Testis (tissue), 2 donors: ENCODE measurements at regions not wholly inside any gene's neighbourhood (a gene's known extent, or its start where the extent isn't known, plus 50 kb on each side); places are given as distances from the start of the nearest gene placed in this dataset.

ENCODE experiments used
- DNase-seq: peaks from one replicate; pipeline ENCODE4 v3.0.0-alpha.2; 2019
- H3K27ac ChIP-seq, 2 donors: fragments of 200-600 bp; sonication (generic); one replicate each; pipeline ENCODE4 v1.5.1; 2019
- H3K27me3 ChIP-seq: fragments of 200-600 bp; sonication (generic); one replicate; pipeline ENCODE4 v1.5.1; 2019
- H3K36me3 ChIP-seq: fragments of 200-600 bp; sonication (generic); one replicate; pipeline ENCODE4 v1.5.1; 2017; ENCODE audit warnings: low read depth; ENCODE audit errors: missing control alignments
- H3K4me1 ChIP-seq: fragments of 200-600 bp; sonication (generic); one replicate; pipeline ENCODE4 v1.5.1; 2019
- H3K4me3 ChIP-seq, 2 donors: fragments of 200-600 bp; sonication (generic); one replicate each; pipeline ENCODE4 v1.5.1; 2017 to 2019
- H3K9me3 ChIP-seq: fragments of 200-600 bp; sonication (generic); one replicate; pipeline ENCODE4 v1.5.1; 2017
- CTCF ChIP-seq, 3 experiments: fragments of 450-650 bp in 2 of 3; fragments of 200-600 bp in 1 of 3; sonication (generic) in 1 of 3; IDR thresholded peaks; one replicate each; pipeline ENCODE4 v1.5.1; 2016 to 2019; ENCODE audit warnings: antibody characterized with exemption in 3 of 3, mild to moderate bottlenecking in 2 of 3, moderate library complexity in 1 of 3
- POLR2A ChIP-seq: fragments of 450-650 bp; IDR thresholded peaks from one replicate; pipeline ENCODE4 v1.6.1; 2017; ENCODE audit warnings: antibody characterized with exemption, mild to moderate bottlenecking, moderate library complexity
- WGBS, 2 donors: methylation state at CpG; one replicate each; pipeline ENCODE4 v1.1.5; 2018; 5-methylcytosine and 5-hydroxymethylcytosine counted together
- intact Hi-C: fragments of 100-400 bp; cut with DNase I; formaldehyde crosslinking; loops from one replicate; pipeline ENCODE4 v1.15.1; 2023; ENCODE audit warnings: low total_unique reads

- DNase-seq: no peak
- no peak for TF ChIP-seq POLR2A
- no peaks in the 10 kb centered on the region for H3K4me1 ChIP-seq
- 93 to 98% methylated on average over 2 of the region's 2 CpGs for WGBS, 2 donors
- H3K4me3 ChIP-seq: no peak overlapping the region
- H3K27ac ChIP-seq: no peak overlapping the region
- intact Hi-C loops: no loop called here
- H3K27me3 ChIP-seq: no peaks in the 10 kb centered on the region
- no peaks in the 10 kb centered on the region for H3K9me3 ChIP-seq
- no peaks in the 10 kb centered on the region for H3K36me3 ChIP-seq
Observed at GRCh38 chr1:239221656-239222055, 164.7 kb upstream of the CHRM3 start.

- no peaks in the 10 kb centered on the region for H3K9me3 ChIP-seq
- H3K4me3 ChIP-seq: no peak overlapping the region
- H3K27me3 ChIP-seq: no peaks in the 10 kb centered on the region
- H3K27ac ChIP-seq: no peak overlapping the region
- no peaks in the 10 kb centered on the region for H3K36me3 ChIP-seq
- intact Hi-C loops: no loop called here
- TF ChIP-seq POLR2A (no peak), CTCF (IDR thresholded peaks at IDR 0.05) (no peak)
- no peak for DNase-seq
- no peaks in the 10 kb centered on the region for H3K4me1 ChIP-seq
- WGBS, 2 donors: 81 to 86% methylated on average over 2 of the region's 2 CpGs
Observed at GRCh38 chr1:239219679-239220078, 166.7 kb upstream of the CHRM3 start.

GRCh38 chr1:239218301-239218700, 168.1 kb upstream of the CHRM3 start:
- 73 to 92% methylated on average over 1 of the region's 1 CpG for WGBS, 2 donors
- intact Hi-C loops: no loop called here
- Histone ChIP-seq H3K4me3 (no peak overlapping the region), H3K36me3 (no peaks in the 10 kb centered on the region), H3K4me1 (no peaks in the 10 kb centered on the region), H3K27me3 (no peaks in the 10 kb centered on the region), H3K27ac (no peak overlapping the region), H3K9me3 (no peaks in the 10 kb centered on the region)
- TF ChIP-seq POLR2A (no peak), CTCF (IDR thresholded peaks at IDR 0.05) (no peak)
- DNase-seq: no peak

- Histone ChIP-seq H3K36me3 (no peaks in the 10 kb centered on the region), H3K27ac (peak overlapping the region; percentile 18 to 68), H3K4me1 (no peaks in the 10 kb centered on the region), H3K4me3 (no peak overlapping the region), H3K27me3 (no peaks in the 10 kb centered on the region), H3K9me3 (no peaks in the 10 kb centered on the region)
- peak; percentile 75 for DNase-seq
- TF ChIP-seq POLR2A: no peak
- TF ChIP-seq CTCF (IDR thresholded peaks at IDR 0.05): no peak
- intact Hi-C loops: no loop called here
- WGBS, 2 donors: 50 to 56% methylated on average over 10 of the region's 10 CpGs
Observed at GRCh38 chr1:239212811-239213220, 173.6 kb upstream of the CHRM3 start.

GRCh38 chr1:239209591-239209990, 176.8 kb upstream of the CHRM3 start:
- H3K36me3 ChIP-seq: no peaks in the 10 kb centered on the region
- 70 to 76% methylated on average over 1 of the region's 1 CpG for WGBS, 2 donors
- no peak for TF ChIP-seq CTCF (IDR thresholded peaks at IDR 0.05)
- no peak for TF ChIP-seq POLR2A
- H3K9me3 ChIP-seq: no peaks in the 10 kb centered on the region
- no peaks in the 10 kb centered on the region for H3K27me3 ChIP-seq
- no peak overlapping the region for H3K27ac ChIP-seq
- intact Hi-C loops: no loop called here
- H3K4me3 ChIP-seq: no peak overlapping the region
- DNase-seq: no peak
- H3K4me1 ChIP-seq: no peaks in the 10 kb centered on the region
